ENCODE measurements at regions not wholly inside any gene's neighbourhood (a gene's known extent, or its start where the extent isn't known, plus 50 kb on each side); places are given as distances from the start of the nearest gene placed in this dataset.

DNA sequence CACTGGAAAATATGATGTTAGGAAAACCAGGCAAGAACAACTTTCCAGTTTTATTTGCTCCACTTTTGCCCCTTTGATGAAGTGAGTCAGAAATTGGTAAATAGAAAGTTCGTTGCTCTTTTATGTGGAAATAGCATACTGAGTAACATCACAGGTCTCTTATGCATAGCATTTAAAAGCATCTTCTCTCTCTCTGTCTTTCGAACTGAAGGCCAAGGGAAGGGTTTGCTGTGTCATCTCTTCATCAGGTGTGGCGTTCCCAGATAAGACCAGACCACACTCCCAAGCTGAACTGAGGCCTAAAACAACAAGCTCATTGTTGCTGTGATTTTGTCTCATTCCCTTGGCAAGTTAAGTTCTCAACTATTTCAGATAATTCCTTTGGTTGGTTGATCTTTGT, 131.8 kb upstream of the GRB10 start:
- TF ChIP-seq, protein P1, sequence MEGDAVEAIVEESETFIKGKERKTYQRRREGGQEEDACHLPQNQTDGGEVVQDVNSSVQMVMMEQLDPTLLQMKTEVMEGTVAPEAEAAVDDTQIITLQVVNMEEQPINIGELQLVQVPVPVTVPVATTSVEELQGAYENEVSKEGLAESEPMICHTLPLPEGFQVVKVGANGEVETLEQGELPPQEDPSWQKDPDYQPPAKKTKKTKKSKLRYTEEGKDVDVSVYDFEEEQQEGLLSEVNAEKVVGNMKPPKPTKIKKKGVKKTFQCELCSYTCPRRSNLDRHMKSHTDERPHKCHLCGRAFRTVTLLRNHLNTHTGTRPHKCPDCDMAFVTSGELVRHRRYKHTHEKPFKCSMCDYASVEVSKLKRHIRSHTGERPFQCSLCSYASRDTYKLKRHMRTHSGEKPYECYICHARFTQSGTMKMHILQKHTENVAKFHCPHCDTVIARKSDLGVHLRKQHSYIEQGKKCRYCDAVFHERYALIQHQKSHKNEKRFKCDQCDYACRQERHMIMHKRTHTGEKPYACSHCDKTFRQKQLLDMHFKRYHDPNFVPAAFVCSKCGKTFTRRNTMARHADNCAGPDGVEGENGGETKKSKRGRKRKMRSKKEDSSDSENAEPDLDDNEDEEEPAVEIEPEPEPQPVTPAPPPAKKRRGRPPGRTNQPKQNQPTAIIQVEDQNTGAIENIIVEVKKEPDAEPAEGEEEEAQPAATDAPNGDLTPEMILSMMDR (IDR thresholded peaks at IDR 0.05), result no peak
- TF ChIP-seq POLR2A (IDR thresholded peaks at IDR 0.05), result no peak
